ENCODE measurements at regions not wholly inside any gene's neighbourhood (a gene's known extent, or its start where the extent isn't known, plus 50 kb on each side); places are given as distances from the start of the nearest gene placed in this dataset.

DNA sequence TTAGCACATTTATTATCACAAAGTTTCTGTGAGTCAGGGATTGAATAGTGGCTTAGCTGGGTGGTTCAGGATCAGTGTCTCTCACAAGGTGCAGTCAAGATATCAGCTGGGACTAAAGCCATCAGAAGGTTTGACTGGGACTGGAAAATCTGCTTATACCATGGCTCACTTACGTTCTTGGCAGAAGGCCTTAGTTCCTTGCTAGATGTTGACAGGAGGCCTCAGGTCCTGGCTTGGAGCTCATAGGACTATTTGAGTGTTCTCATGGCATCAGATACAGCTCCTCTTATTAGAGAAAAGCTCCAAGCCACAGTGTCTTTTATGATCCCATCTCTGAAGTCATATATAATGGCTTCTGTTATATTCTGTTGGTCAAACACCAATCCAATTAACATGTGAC lies 127.3 kb downstream of the SLC6A15 start:
- TF ChIP-seq POLR2AphosphoS5 (IDR thresholded peaks at IDR 0.05; ENCODE audit: low read depth, low read length) (no peak), TAF1 (IDR thresholded peaks at IDR 0.05; ENCODE audit: borderline replicate concordance, insufficient read depth, low read length) (no peak)

Data from PFSK-1 (cell line).